ENCODE measurements at regions not wholly inside any gene's neighbourhood (a gene's known extent, or its start where the extent isn't known, plus 50 kb on each side); places are given as distances from the start of the nearest gene placed in this dataset.

- TF ChIP-seq CTCF (IDR thresholded peaks at IDR 0.05): no peak
- TF ChIP-seq POLR2A (IDR thresholded peaks at IDR 0.05): no peak
These were observed 248.3 kb downstream of the LY86 start for GRCh38 chr6:6836609-6837406.

Data from esophagus squamous epithelium (tissue), 4 donors.